Lower leg skin (tissue), 3 donors: ENCODE measurements at regions not wholly inside any gene's neighbourhood (a gene's known extent, or its start where the extent isn't known, plus 50 kb on each side); places are given as distances from the start of the nearest gene placed in this dataset.

ENCODE experiments used
- POLR2A ChIP-seq, 2 donors: fragments of 450-650 bp; IDR thresholded peaks; one replicate each; pipeline ENCODE4 v1.6.1; 2016 to 2017; ENCODE audit warnings: antibody characterized with exemption in 2 of 2, mild to moderate bottlenecking in 1 of 2, moderate library complexity in 1 of 2
- TF ChIP-seq, protein P1 (sequence below), 3 donors: fragments of 450-650 bp; IDR thresholded peaks; one replicate each; pipeline ENCODE4 v1.5.1; 2016; ENCODE audit warnings: antibody characterized with exemption in 3 of 3, mild to moderate bottlenecking in 3 of 3, moderate library complexity in 2 of 3

DNA sequence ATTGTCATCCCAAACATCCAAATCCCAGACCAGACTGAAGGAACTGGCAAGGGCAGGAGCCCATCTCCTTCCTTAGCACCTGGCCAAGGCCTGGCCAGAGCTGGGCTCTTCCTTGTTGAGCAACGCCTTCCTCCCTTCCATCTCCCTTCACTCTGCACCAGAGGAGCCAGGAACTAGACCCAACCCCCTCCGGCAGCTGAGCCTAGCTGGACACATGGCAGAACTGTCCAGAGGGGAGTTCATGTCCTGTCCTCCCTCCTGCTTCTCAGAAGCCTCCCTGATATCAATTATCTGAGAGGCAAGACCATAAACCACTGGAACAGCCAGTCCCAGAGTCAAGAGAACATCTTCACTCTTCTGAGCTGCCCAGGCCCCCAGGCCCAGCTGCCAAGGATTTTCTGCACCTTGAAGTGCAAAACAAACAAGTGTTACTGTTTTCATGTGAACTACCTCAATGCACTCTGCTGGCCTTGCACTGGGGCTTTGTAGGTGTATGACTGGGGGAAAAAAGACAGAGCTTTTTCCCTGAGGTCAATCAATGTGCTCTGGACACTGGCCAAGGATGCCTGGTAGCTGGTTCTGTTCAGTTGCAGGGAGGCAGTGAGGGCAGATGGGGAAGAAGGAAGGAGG lies 104.5 kb upstream of the KCNK12 start:
- TF ChIP-seq, protein P1, sequence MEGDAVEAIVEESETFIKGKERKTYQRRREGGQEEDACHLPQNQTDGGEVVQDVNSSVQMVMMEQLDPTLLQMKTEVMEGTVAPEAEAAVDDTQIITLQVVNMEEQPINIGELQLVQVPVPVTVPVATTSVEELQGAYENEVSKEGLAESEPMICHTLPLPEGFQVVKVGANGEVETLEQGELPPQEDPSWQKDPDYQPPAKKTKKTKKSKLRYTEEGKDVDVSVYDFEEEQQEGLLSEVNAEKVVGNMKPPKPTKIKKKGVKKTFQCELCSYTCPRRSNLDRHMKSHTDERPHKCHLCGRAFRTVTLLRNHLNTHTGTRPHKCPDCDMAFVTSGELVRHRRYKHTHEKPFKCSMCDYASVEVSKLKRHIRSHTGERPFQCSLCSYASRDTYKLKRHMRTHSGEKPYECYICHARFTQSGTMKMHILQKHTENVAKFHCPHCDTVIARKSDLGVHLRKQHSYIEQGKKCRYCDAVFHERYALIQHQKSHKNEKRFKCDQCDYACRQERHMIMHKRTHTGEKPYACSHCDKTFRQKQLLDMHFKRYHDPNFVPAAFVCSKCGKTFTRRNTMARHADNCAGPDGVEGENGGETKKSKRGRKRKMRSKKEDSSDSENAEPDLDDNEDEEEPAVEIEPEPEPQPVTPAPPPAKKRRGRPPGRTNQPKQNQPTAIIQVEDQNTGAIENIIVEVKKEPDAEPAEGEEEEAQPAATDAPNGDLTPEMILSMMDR (IDR thresholded peaks at IDR 0.05) = no peak
- no peak for TF ChIP-seq POLR2A (IDR thresholded peaks at IDR 0.05)
